HG03457 (cell line): ENCODE measurements at regions not wholly inside any gene's neighbourhood (a gene's known extent, or its start where the extent isn't known, plus 50 kb on each side); places are given as distances from the start of the nearest gene placed in this dataset.
"Not testable (repeated sequence)": the region's sequence is repeated elsewhere in the genome, so short reads cannot be mapped to it uniquely, and the experiment has no call there.

Source experiments
- ATAC-seq: cut with Tn5 transposase; IDR thresholded peaks from one replicate; pipeline ENCODE4 v1.9.1; 2021; ENCODE audit warnings: moderate number of reproducible peaks; ENCODE audit not compliant: unreplicated experiment

- no peak for ATAC-seq
These were observed 492.8 kb upstream of the FSIP2 start for GRCh38 chr2:185245806-185246205.

GRCh38 chr2:185246717-185247116, 491.9 kb upstream of the FSIP2 start:
- no peak for ATAC-seq

GRCh38 chr2:185255566-185255965, 483.0 kb upstream of the FSIP2 start:
- ATAC-seq = peak; percentile 89

GRCh38 chr2:185265747-185266146, 472.9 kb upstream of the FSIP2 start:
- no peak for ATAC-seq

GRCh38 chr2:185268651-185269050, 470.0 kb upstream of the FSIP2 start:
- ATAC-seq = no peak

- ATAC-seq = no peak
These were observed 463.7 kb upstream of the FSIP2 start for GRCh38 chr2:185274718-185275484.

GRCh38 chr2:185275979-185276378, 462.6 kb upstream of the FSIP2 start:
- not testable (repeated sequence) for ATAC-seq

- ATAC-seq = no peak
These were observed 459.8 kb upstream of the FSIP2 start for GRCh38 chr2:185278761-185279160.

GRCh38 chr2:185279999-185280398, 458.6 kb upstream of the FSIP2 start:
- no peak for ATAC-seq

GRCh38 chr2:185284696-185285095, 453.9 kb upstream of the FSIP2 start:
- ATAC-seq = no peak

- not testable (repeated sequence) for ATAC-seq
These were observed 448.6 kb upstream of the FSIP2 start for GRCh38 chr2:185290012-185290411.

GRCh38 chr2:185291035-185291647, 447.5 kb upstream of the FSIP2 start:
- peak; percentile 99 for ATAC-seq

GRCh38 chr2:185299867-185300266, 438.7 kb upstream of the FSIP2 start:
- no peak for ATAC-seq

GRCh38 chr2:185306119-185306518, 432.5 kb upstream of the FSIP2 start:
- no peak for ATAC-seq

GRCh38 chr2:185316383-185316782, 422.2 kb upstream of the FSIP2 start:
- ATAC-seq = peak; percentile 80

- ATAC-seq = no peak
These were observed 420.3 kb upstream of the FSIP2 start for GRCh38 chr2:185318271-185318724.

- ATAC-seq = no peak
These were observed 402.7 kb upstream of the FSIP2 start for GRCh38 chr2:185335879-185336278.

GRCh38 chr2:185337033-185337432, 401.6 kb upstream of the FSIP2 start:
- no peak for ATAC-seq

- no peak for ATAC-seq
These were observed 400.5 kb upstream of the FSIP2 start for GRCh38 chr2:185338104-185338503.

- ATAC-seq = no peak
These were observed 391.2 kb upstream of the FSIP2 start for GRCh38 chr2:185347445-185347844.

GRCh38 chr2:185360776-185361175, 377.8 kb upstream of the FSIP2 start:
- ATAC-seq = no peak

GRCh38 chr2:185372188-185372587, 366.4 kb upstream of the FSIP2 start:
- ATAC-seq = no peak
